Ishikawa (cell line): ENCODE measurements at regions not wholly inside any gene's neighbourhood (a gene's known extent, or its start where the extent isn't known, plus 50 kb on each side); places are given as distances from the start of the nearest gene placed in this dataset.

Source experiments
- CEBPB ChIP-seq: IDR thresholded peaks from 2 replicates; pipeline ENCODE4 v1.6.1; 2012
- CREB1 ChIP-seq: IDR thresholded peaks from 2 replicates; pipeline ENCODE4 v1.6.1; 2012; ENCODE audit warnings: low read depth
- EGR1 ChIP-seq: IDR thresholded peaks from 2 replicates; pipeline ENCODE4 v1.6.1; 2012
- EP300 ChIP-seq: IDR thresholded peaks from 2 replicates; pipeline ENCODE4 v1.6.1; 2012; ENCODE audit warnings: borderline replicate concordance
- FOXM1 ChIP-seq: IDR thresholded peaks from 2 replicates; pipeline ENCODE4 v1.6.1; 2012; ENCODE audit warnings: low read depth, borderline replicate concordance
- MAX ChIP-seq: IDR thresholded peaks from 2 replicates; pipeline ENCODE4 v1.6.1; 2012
- NFIC ChIP-seq: IDR thresholded peaks from 2 replicates; pipeline ENCODE4 v1.6.1; 2012
- RAD21 ChIP-seq: IDR thresholded peaks from 2 replicates; pipeline ENCODE4 v1.6.1; 2012; ENCODE audit warnings: low read depth
- REST ChIP-seq: IDR thresholded peaks from 2 replicates; pipeline ENCODE4 v1.6.1; 2012; ENCODE audit warnings: low read depth, mild to moderate bottlenecking
- TAF1 ChIP-seq: IDR thresholded peaks from 2 replicates; pipeline ENCODE4 v1.6.1; 2012; ENCODE audit warnings: low read depth, mild to moderate bottlenecking
- TCF12 ChIP-seq: IDR thresholded peaks from 2 replicates; pipeline ENCODE4 v1.6.1; 2012; ENCODE audit warnings: low read depth
- TEAD4 ChIP-seq: IDR thresholded peaks from 2 replicates; pipeline ENCODE4 v1.6.1; 2012
- USF1 ChIP-seq: IDR thresholded peaks from 2 replicates; pipeline ENCODE4 v1.6.1; 2012
- YY1 ChIP-seq: IDR thresholded peaks from 2 replicates; pipeline ENCODE4 v1.6.1; 2012; ENCODE audit warnings: low read depth
- ZBTB7A ChIP-seq: IDR thresholded peaks from 2 replicates; pipeline ENCODE4 v1.6.1; 2012; ENCODE audit warnings: low read depth

- TF ChIP-seq YY1 (no peak), MAX (no peak), REST (no peak), TEAD4 (no peak), NFIC (no peak), USF1 (no peak), EP300 (no peak), FOXM1 (no peak), ZBTB7A (no peak), TCF12 (no peak), RAD21 (no peak), CREB1 (no peak), CEBPB (no peak), TAF1 (no peak), EGR1 (no peak)
Observed at GRCh38 chr12:60724984-60725383, 1129.2 kb downstream of the SLC16A7 start.

DNA sequence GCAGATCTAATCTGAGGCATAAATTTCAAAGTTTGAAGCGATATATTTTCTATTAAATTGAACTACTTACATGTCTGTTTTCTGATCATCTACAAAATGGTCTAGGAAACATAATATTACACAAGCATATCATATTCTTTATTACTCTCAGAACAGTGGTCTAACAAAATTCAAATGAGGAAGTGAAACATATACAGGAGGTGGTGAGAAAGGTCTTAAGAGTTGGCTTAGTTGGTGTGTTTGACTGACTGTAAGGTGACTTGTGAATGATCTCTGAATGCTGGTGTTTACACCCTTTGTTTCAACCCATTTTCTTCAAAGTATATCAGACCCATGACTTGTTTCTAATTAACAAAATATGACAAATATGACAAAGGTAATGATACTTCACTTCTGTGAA is 1156.8 kb downstream of the SLC16A7 start:
- TF ChIP-seq CREB1 (no peak), EGR1 (no peak), TAF1 (no peak), MAX (no peak), TCF12 (no peak), CEBPB (no peak), USF1 (no peak), RAD21 (no peak), ZBTB7A (no peak), REST (no peak)

DNA sequence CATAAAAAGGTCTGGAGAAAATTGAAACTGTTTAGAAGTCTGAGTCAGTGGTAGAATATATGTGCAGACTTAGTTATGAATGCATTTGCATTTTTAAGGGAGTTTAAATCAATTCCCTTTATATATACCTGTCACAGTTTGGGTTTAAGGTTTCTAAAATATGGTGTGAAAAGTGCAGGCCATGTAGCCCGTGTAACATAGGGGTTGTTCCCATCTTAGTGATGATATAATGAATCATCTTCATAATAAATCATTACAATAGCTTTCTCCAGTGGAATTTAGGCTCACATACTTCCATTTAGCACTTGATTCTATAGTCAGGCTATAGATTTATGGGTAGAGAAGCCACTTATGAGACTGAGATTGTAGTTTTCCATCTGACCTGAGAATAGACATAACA is 1162.4 kb downstream of the SLC16A7 start:
- TF ChIP-seq EP300: no peak
- no peak for TF ChIP-seq TAF1
- TF ChIP-seq CREB1: no peak
- TF ChIP-seq ZBTB7A: no peak
- no peak for TF ChIP-seq USF1
- no peak for TF ChIP-seq YY1
- no peak for TF ChIP-seq FOXM1
- no peak for TF ChIP-seq TCF12
- no peak for TF ChIP-seq RAD21
- TF ChIP-seq CEBPB: no peak

GRCh38 chr12:60760965-60761364 is 1165.1 kb downstream of the SLC16A7 start:
- TF ChIP-seq MAX: no peak
- no peak for TF ChIP-seq RAD21
- TF ChIP-seq FOXM1: no peak
- TF ChIP-seq EGR1: no peak
- TF ChIP-seq NFIC: no peak
- TF ChIP-seq YY1: no peak

GRCh38 chr12:60803147-60803546 is 1207.3 kb downstream of the SLC16A7 start:
- TF ChIP-seq YY1: no peak

DNA sequence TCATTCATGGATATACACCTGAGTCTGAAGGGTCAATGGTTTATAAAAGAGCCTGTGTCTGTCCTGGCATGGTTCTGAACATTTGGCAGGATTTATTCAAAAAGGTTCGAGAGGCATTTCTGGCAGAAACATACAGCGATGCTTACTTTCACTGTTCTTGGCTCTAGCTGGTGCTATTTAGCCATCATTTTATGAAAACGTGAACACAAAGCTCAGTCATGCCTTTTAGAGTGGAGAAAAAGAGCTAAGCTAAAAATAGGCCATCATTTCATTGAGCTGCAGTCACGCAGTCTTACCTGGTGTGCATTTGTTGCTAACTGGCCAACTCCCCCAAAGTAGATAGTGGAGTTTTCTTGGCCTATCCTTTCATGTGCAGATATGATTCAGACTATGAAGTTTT is 1209.5 kb downstream of the SLC16A7 start:
- TF ChIP-seq EP300 (no peak), USF1 (no peak), REST (no peak), CREB1 (no peak), EGR1 (no peak), TEAD4 (no peak), RAD21 (no peak), YY1 (no peak), MAX (no peak), TCF12 (no peak), FOXM1 (no peak), CEBPB (no peak), NFIC (no peak), ZBTB7A (no peak), TAF1 (no peak)
